MM.1S (cell line): ENCODE measurements at regions not wholly inside any gene's neighbourhood (a gene's known extent, or its start where the extent isn't known, plus 50 kb on each side); places are given as distances from the start of the nearest gene placed in this dataset.

Experiments
- DNase-seq: peaks from one replicate; pipeline ENCODE4 v3.0.0-alpha.2; 2015
- H2AFZ ChIP-seq: fragments of 300-600 bp; sonication (generic); 2 replicates; pipeline ENCODE4 v1.6.0; 2016; ENCODE audit warnings: antibody characterized with exemption, low read length
- H3F3A ChIP-seq: fragments of 300-600 bp; sonication (generic); 2 replicates; pipeline ENCODE4 v1.6.1; 2016; ENCODE audit warnings: mild to moderate bottlenecking, antibody characterized with exemption, low read length, moderate library complexity, mixed read lengths; ENCODE audit not compliant: insufficient read depth
- H3K27ac ChIP-seq: fragments of 300-600 bp; sonication (generic); 2 replicates; pipeline ENCODE4 v1.5.1; 2016; ENCODE audit warnings: mild to moderate bottlenecking, low read length
- H3K27me3 ChIP-seq: fragments of 300-600 bp; sonication (generic); replicated peaks from 2 replicates; pipeline ENCODE4 v1.6.0; 2016; ENCODE audit warnings: low read length; ENCODE audit not compliant: insufficient read depth
- H3K36me3 ChIP-seq: fragments of 300-600 bp; sonication (generic); replicated peaks from 2 replicates; pipeline ENCODE4 v1.6.1; 2016; ENCODE audit warnings: mild to moderate bottlenecking, low read length, mixed read lengths; ENCODE audit not compliant: insufficient read depth
- H3K4me1 ChIP-seq: fragments of 300-600 bp; sonication (generic); 2 replicates; pipeline ENCODE4 v1.6.1; 2016; ENCODE audit warnings: low read length, mixed read lengths
- H3K4me2 ChIP-seq: fragments of 300-600 bp; sonication (generic); 2 replicates; pipeline ENCODE4 v1.6.0; 2016; ENCODE audit warnings: low read depth, low read length
- H3K4me3 ChIP-seq: fragments of 300-600 bp; sonication (generic); 2 replicates; pipeline ENCODE4 v1.5.1; 2016; ENCODE audit warnings: low read length, mixed read lengths
- H3K79me2 ChIP-seq: fragments of 300-600 bp; sonication (generic); 2 replicates; pipeline ENCODE4 v1.6.1; 2016; ENCODE audit warnings: mixed run types, low read length, mixed read lengths
- H3K9ac ChIP-seq: fragments of 300-600 bp; sonication (generic); 2 replicates; pipeline ENCODE4 v1.6.1; 2016; ENCODE audit warnings: low read length, mixed read lengths
- H3K9me2 ChIP-seq: fragments of 300-600 bp; sonication (generic); replicated peaks from 2 replicates; pipeline ENCODE4 v1.6.1; 2016; ENCODE audit warnings: mild to moderate bottlenecking, low read length, mixed read lengths; ENCODE audit not compliant: insufficient read depth
- H3K9me3 ChIP-seq: fragments of 300-600 bp; sonication (generic); replicated peaks from 2 replicates; pipeline ENCODE4 v1.6.1; 2016; ENCODE audit warnings: mild to moderate bottlenecking, low read length, mixed read lengths; ENCODE audit not compliant: insufficient read depth
- H4K20me1 ChIP-seq: fragments of 300-600 bp; sonication (generic); 2 replicates; pipeline ENCODE4 v1.6.1; 2016; ENCODE audit warnings: mild to moderate bottlenecking, low read length, moderate library complexity, mixed read lengths; ENCODE audit not compliant: insufficient read depth
- CTCF ChIP-seq: fragments of 300-600 bp; sonication (generic); IDR thresholded peaks from 2 replicates; pipeline ENCODE4 v1.5.1; 2016; ENCODE audit warnings: antibody characterized with exemption, low read length, mixed read lengths
- EZH2 ChIP-seq: fragments of 300-600 bp; sonication (generic); optimal IDR thresholded peaks from 2 replicates; pipeline ENCODE3; 2017; ENCODE audit warnings: low read depth, mild to moderate bottlenecking, antibody characterized with exemption, low read length, mixed read lengths
- EZH2phosphoT487 ChIP-seq: fragments of 300-600 bp; sonication (generic); IDR thresholded peaks from 2 replicates; pipeline ENCODE4 v1.6.1; 2018; ENCODE audit warnings: antibody characterized with exemption, low read length

GRCh38 chr17:79478841-79479240, 132.0 kb downstream of the RBFOX3 start:
- no peaks in the 10 kb centered on the region for H3K36me3 ChIP-seq
- no peak overlapping the region for H2AFZ ChIP-seq
- no peaks in the 10 kb centered on the region for H3K9me3 ChIP-seq
- DNase-seq: no peak
- H4K20me1 ChIP-seq: no peaks in the 10 kb centered on the region
- H3K9ac ChIP-seq: no peak overlapping the region
- peaks cover 92% of the 10 kb centered on the region for H3K27me3 ChIP-seq
- no peak overlapping the region for H3K4me2 ChIP-seq
- no peaks in the 10 kb centered on the region for H3F3A ChIP-seq
- no peaks in the 10 kb centered on the region for H3K79me2 ChIP-seq
- H3K4me3 ChIP-seq: no peak overlapping the region
- H3K27ac ChIP-seq: no peak overlapping the region
- TF ChIP-seq EZH2phosphoT487 (no peak), CTCF (no peak), EZH2 (no peak)
- H3K4me1 ChIP-seq: no peaks in the 10 kb centered on the region
- no peaks in the 10 kb centered on the region for H3K9me2 ChIP-seq

- Histone ChIP-seq H3K4me2 (no peak overlapping the region), H3K9me3 (no peaks in the 10 kb centered on the region), H3K27me3 (peaks cover 95% of the 10 kb centered on the region), H3K9me2 (no peaks in the 10 kb centered on the region), H3K9ac (no peak overlapping the region), H2AFZ (no peak overlapping the region), H3F3A (no peaks in the 10 kb centered on the region), H3K79me2 (no peaks in the 10 kb centered on the region), H3K36me3 (no peaks in the 10 kb centered on the region), H4K20me1 (no peaks in the 10 kb centered on the region), H3K4me3 (no peak overlapping the region), H3K27ac (no peak overlapping the region), H3K4me1 (no peaks in the 10 kb centered on the region)
- DNase-seq: no peak
- no peak for TF ChIP-seq EZH2phosphoT487
- no peak for TF ChIP-seq CTCF
- TF ChIP-seq EZH2: no peak
These were observed 132.8 kb downstream of the RBFOX3 start for GRCh38 chr17:79478051-79478461.

- H3K4me1 ChIP-seq: no peaks in the 10 kb centered on the region
- H3K27ac ChIP-seq: no peak overlapping the region
- H3K36me3 ChIP-seq: no peaks in the 10 kb centered on the region
- H3K4me2 ChIP-seq: no peak overlapping the region
- H3F3A ChIP-seq: no peaks in the 10 kb centered on the region
- no peaks in the 10 kb centered on the region for H3K9me2 ChIP-seq
- TF ChIP-seq CTCF (no peak), EZH2phosphoT487 (no peak), EZH2 (no peak)
- no peaks in the 10 kb centered on the region for H4K20me1 ChIP-seq
- H2AFZ ChIP-seq: no peak overlapping the region
- H3K79me2 ChIP-seq: no peaks in the 10 kb centered on the region
- H3K27me3 ChIP-seq: peaks cover 96% of the 10 kb centered on the region
- no peaks in the 10 kb centered on the region for H3K9me3 ChIP-seq
- no peak overlapping the region for H3K4me3 ChIP-seq
- no peak for DNase-seq
- no peak overlapping the region for H3K9ac ChIP-seq
These were observed 134.7 kb downstream of the RBFOX3 start for GRCh38 chr17:79476074-79476652.
